Activated T-cell treated with anti-CD3 and anti-CD28 coated beads, Interleukin-2, amount 50 U/mL, for 1 hour (primary cell): ENCODE measurements at regions not wholly inside any gene's neighbourhood (a gene's known extent, or its start where the extent isn't known, plus 50 kb on each side); places are given as distances from the start of the nearest gene placed in this dataset.
"Not testable (repeated sequence)": the region's sequence is repeated elsewhere in the genome, so short reads cannot be mapped to it uniquely, and the experiment has no call there.

Experiments
- DNase-seq: peaks from one replicate; pipeline ENCODE4 v3.0.0-alpha.2; 2020

GRCh38 chr3:81812098-81812497 is 50.7 kb upstream of the GBE1 start:
- not testable (repeated sequence) for DNase-seq
